AG09309 (cell line): ENCODE measurements at regions not wholly inside any gene's neighbourhood (a gene's known extent, or its start where the extent isn't known, plus 50 kb on each side); places are given as distances from the start of the nearest gene placed in this dataset.

ENCODE experiments used
- DNase-seq: peaks from one replicate; pipeline ENCODE4 v3.0.0-alpha.2; 2010; ENCODE audit warnings: low read depth
- H3K4me3 ChIP-seq: 2 replicates; pipeline ENCODE4 v1.5.1; 2011; ENCODE audit warnings: mild to moderate bottlenecking, low read depth, low read length, moderate library complexity; ENCODE audit not compliant: control insufficient read depth
- TF ChIP-seq, protein P1 (sequence below): IDR thresholded peaks from 2 replicates; pipeline ENCODE4 v1.5.1; 2011; ENCODE audit warnings: mild to moderate bottlenecking, low read depth, low read length, inconsistent platforms; ENCODE audit not compliant: insufficient read depth, control insufficient read depth; ENCODE audit errors: missing control alignments

DNA sequence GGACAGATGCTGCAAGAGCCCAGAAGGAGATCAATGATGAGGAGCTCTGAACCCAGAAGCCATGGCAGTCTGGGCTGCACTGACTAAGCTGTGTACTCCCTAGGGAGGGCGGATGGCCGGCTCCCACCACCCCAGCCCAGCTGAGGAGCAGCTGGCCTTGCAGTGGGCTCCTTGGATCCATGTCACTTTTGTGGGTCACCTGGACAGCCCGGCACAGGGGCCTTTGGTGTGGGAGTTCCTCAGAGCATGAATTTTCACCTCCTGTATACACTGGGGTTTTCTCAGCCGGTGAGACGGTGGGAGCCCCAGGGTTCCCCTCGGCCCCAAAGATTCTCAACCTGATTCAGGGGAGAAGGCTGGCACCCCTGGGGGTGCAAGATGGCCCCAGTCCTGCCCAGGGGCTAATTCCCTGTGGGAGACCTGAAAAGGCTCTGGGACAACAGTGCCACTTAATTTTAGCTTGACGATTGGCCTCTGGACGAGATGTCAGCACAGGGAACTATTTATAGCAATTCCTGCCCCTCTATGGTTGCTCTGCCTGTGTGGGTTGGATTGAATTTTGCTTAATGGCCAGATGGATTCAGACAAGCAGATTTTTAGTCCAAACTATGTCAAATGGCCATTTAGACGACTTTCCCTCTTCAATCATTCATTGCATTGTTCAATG lies 121.6 kb upstream of the PMEPA1 start:
- H3K4me3 ChIP-seq, result no peak overlapping the region
- DNase-seq, result no peak
- TF ChIP-seq, protein P1, sequence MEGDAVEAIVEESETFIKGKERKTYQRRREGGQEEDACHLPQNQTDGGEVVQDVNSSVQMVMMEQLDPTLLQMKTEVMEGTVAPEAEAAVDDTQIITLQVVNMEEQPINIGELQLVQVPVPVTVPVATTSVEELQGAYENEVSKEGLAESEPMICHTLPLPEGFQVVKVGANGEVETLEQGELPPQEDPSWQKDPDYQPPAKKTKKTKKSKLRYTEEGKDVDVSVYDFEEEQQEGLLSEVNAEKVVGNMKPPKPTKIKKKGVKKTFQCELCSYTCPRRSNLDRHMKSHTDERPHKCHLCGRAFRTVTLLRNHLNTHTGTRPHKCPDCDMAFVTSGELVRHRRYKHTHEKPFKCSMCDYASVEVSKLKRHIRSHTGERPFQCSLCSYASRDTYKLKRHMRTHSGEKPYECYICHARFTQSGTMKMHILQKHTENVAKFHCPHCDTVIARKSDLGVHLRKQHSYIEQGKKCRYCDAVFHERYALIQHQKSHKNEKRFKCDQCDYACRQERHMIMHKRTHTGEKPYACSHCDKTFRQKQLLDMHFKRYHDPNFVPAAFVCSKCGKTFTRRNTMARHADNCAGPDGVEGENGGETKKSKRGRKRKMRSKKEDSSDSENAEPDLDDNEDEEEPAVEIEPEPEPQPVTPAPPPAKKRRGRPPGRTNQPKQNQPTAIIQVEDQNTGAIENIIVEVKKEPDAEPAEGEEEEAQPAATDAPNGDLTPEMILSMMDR, result no peak

GRCh38 chr20:57830515-57830895 lies 120.7 kb upstream of the PMEPA1 start:
- no peak for DNase-seq
- H3K4me3 ChIP-seq, result no peak overlapping the region
- TF ChIP-seq, protein P1, result no peak

DNA sequence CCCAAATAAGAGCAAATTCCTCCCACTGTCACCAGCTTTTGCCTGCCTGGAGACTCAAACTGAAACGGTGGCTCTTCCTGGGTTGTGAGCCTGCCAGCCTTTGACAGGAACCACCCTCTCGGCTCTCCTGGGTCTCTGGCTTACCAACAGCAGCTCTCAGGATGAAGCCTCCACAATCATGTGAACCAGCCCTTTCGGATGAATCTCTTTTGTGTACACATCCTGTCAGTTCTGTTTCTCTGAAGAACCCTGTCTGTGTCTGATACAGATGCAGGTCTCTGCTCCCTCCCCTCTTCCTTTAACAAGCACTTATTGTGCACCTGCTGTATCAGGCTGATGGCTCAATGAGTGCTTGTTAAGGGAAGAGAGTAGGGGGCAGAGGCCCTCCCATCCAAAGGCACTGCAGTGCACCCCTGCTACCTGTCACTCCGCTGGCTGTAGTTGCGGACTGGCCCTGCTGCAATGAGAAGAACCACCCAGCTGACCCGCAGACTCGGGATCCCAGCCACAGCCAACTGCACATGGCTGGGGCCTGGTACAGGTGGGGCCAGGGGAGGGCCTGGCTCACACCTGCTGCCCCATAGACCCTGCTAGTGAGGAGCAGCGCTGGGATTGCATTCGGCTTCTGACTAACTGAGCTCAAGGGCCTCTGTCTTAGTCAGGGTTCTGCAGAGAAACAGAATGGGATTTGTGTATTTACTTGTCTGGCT lies 120.1 kb upstream of the PMEPA1 start:
- H3K4me3 ChIP-seq, result no peak overlapping the region
- DNase-seq, result no peak
- TF ChIP-seq, protein P1, result no peak

DNA sequence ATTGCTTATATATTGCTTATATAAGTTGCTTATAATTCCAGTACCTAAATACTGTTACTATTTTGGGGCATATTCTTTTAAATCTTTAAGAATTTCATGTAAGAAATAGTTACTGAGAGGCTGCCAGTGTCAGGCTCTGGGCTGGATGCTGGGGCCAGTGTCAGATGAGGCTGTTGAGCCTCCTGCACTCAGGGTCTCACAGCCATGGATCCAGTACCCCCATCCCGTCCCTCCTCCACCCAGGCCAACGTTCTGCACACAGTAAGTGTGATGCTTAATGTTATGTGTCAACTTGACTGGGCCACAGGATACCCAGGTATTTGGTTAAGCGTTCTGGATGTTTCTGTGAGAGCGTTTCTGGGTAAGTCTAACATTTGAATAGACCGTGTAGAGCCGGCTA lies 119.5 kb upstream of the PMEPA1 start:
- TF ChIP-seq, protein P1, result no peak
- H3K4me3 ChIP-seq, result no peak overlapping the region
- no peak for DNase-seq

- DNase-seq, result no peak
- H3K4me3 ChIP-seq, result no peak overlapping the region
- TF ChIP-seq, protein P1, result no peak
Measured at GRCh38 chr20:57828696-57829095, 118.9 kb upstream of the PMEPA1 start.

DNA sequence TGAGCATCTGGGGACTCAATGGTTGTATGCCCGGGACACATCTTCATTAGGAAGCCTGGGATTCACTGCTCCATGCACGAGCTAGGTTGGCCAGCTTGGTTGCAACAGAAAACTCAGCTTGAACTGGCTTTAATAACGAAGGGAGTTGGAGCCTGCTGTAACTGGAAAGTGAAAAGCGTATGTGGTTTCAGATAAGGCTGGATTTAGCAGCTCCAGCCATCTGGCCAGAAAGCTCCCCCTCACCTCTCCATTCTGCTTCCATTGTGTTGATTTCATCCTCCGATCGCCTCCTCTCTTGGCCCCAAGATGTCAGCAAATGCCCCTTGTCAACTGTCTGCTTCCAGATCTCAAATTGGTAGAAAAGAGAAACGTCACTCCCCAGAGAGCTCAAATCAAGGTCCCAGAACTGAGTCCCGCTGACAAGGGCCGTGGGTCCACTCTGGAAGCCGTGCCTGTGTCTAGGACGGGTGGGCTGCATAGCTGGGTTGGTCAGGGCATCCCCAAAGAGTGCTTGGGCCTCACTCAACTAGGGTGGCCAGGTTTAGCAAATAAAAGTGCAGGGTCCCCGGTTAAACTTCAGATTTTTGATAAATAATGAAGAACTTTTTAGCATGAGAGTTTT lies 117.0 kb upstream of the PMEPA1 start:
- TF ChIP-seq, protein P1, result no peak
- no peak for DNase-seq
- H3K4me3 ChIP-seq, result no peak overlapping the region
